ENCODE measurements at regions not wholly inside any gene's neighbourhood (a gene's known extent, or its start where the extent isn't known, plus 50 kb on each side); places are given as distances from the start of the nearest gene placed in this dataset.

GRCh38 chr10:117780411-117780810 lies 237.9 kb downstream of the EMX2 start (continued):
- TF ChIP-seq EZH2 (IDR thresholded peaks at IDR 0.05; ENCODE audit: borderline replicate concordance, control insufficient read depth, low read depth, low read length) (no peak), EED (IDR thresholded peaks at IDR 0.05; ENCODE audit: low read depth) (no peak), HDAC2 (IDR thresholded peaks at IDR 0.05) (no peak), CBFB (IDR thresholded peaks at IDR 0.05; ENCODE audit: low read depth) (no peak), SUPT20H (IDR thresholded peaks at IDR 0.05; ENCODE audit: borderline replicate concordance, control insufficient read depth, low read depth, low read length) (no peak), NFXL1 (IDR thresholded peaks at IDR 0.05; ENCODE audit: borderline replicate concordance) (no peak), E2F8 (IDR thresholded peaks at IDR 0.05; ENCODE audit: low read depth, partially characterized antibody) (no peak)

GRCh38 chr10:117781216-117781831 lies 238.8 kb downstream of the EMX2 start:
- Histone ChIP-seq H3K4me2 (ENCODE audit: control insufficient read depth, insufficient read depth) (no peak overlapping the region), H3K36me3 (ENCODE audit: control insufficient read depth in 2 of 2, insufficient read depth in 2 of 2, low read length in 1 of 2) (no peaks in the 10 kb centered on the region), H3K79me2 (ENCODE audit: control insufficient read depth, insufficient read depth, low read length) (no peaks in the 10 kb centered on the region), H2AFZ (ENCODE audit: control insufficient read depth, low read depth, low read length) (no peak overlapping the region), H3K9ac (ENCODE audit: control insufficient read depth, insufficient read depth, low read length) (no peak overlapping the region), H3K27ac (ENCODE audit: control insufficient read depth, insufficient read depth) (no peak overlapping the region), H3K4me1 (ENCODE audit: control insufficient read depth, insufficient read depth, low read length) (no peaks in the 10 kb centered on the region), H3K27me3 (replicated peaks in 1 of 2; ENCODE audit: control insufficient read depth in 2 of 2, insufficient read depth in 2 of 2, low read length in 1 of 2) (no peaks in the 10 kb centered on the region), H3K9me3 (replicated peaks; ENCODE audit: control insufficient read depth, insufficient read depth, low read length) (no peaks in the 10 kb centered on the region), H3K4me3 (no peak overlapping the region), H4K20me1 (ENCODE audit: control insufficient read depth, insufficient read depth) (no peaks in the 10 kb centered on the region)
- intact Hi-C loops (cut with micrococcal nuclease; ENCODE audit: unreplicated experiment), result no loop called here
- DNase-seq (ENCODE audit: low read depth, low spot score), result no peak
- CTCF ChIA-PET, result no interaction called here
- ATAC-seq, result no peak
- in situ Hi-C loops (cut with MboI), result no loop called here
- SMC1A ChIA-PET (ENCODE audit: uncharacterized antibody, unreplicated experiment), result no interaction called here
- RAD21 ChIA-PET (ENCODE audit: unreplicated experiment), result no interaction called here
- BruUV-seq (replicated peaks), result no TSS peak
- no peak for FAIRE-seq
- 19% methylated on average over 7 of the region's 7 CpGs for WGBS (ENCODE audit: insufficient coverage, insufficient replicate concordance, low lambda C conversion rate, missing lambda C conversion rate)
- POLR2A ChIA-PET, result no interaction called here
- no peak for TF ChIP-seq NBN (IDR thresholded peaks at IDR 0.05)
- TF ChIP-seq TCF3 (IDR thresholded peaks at IDR 0.05; ENCODE audit: borderline replicate concordance, insufficient read depth, low read depth, low read length), result no peak
- no peak for TF ChIP-seq BRCA1 (IDR thresholded peaks at IDR 0.05; ENCODE audit: low read depth, low read length)
- TF ChIP-seq CHD1 (IDR thresholded peaks at IDR 0.05; ENCODE audit: low read depth, low read length), result no peak
- TF ChIP-seq SKIL (IDR thresholded peaks at IDR 0.05; ENCODE audit: low read depth, poor library complexity, severe bottlenecking), result no peak
- no peak for TF ChIP-seq ZBTB40 (IDR thresholded peaks at IDR 0.05; ENCODE audit: borderline replicate concordance)
- no peak for TF ChIP-seq RELA (IDR thresholded peaks at IDR 0.05; ENCODE audit: borderline replicate concordance, partially characterized antibody)
- no peak for TF ChIP-seq BACH1 (IDR thresholded peaks at IDR 0.05; ENCODE audit: borderline replicate concordance)

All from GM12878 (cell line).